GM19395 (cell line): ENCODE measurements at regions not wholly inside any gene's neighbourhood (a gene's known extent, or its start where the extent isn't known, plus 50 kb on each side); places are given as distances from the start of the nearest gene placed in this dataset.
A peak's percentile ranks its signal among the peaks of the same experiment; 100 is the strongest.
"Not testable (repeated sequence)": the region's sequence is repeated elsewhere in the genome, so short reads cannot be mapped to it uniquely, and the experiment has no call there.

Experiments
- ATAC-seq: cut with Tn5 transposase; IDR thresholded peaks from one replicate; pipeline ENCODE4 v1.9.1; 2021; ENCODE audit warnings: mild to moderate bottlenecking, moderate library complexity; ENCODE audit not compliant: unreplicated experiment

GRCh38 chr7:66413379-66414114, 208.4 kb downstream of the TPST1 start:
- peak; percentile 75 for ATAC-seq

GRCh38 chr7:66415659-66416265, 210.6 kb downstream of the TPST1 start:
- no peak for ATAC-seq

- ATAC-seq: no peak
Measured at GRCh38 chr7:66418537-66418936, 210.1 kb upstream of the KCTD7 start.

- ATAC-seq: no peak
Measured at GRCh38 chr7:66419210-66419609, 209.5 kb upstream of the KCTD7 start.

GRCh38 chr7:66421830-66422475, 206.7 kb upstream of the KCTD7 start:
- no peak for ATAC-seq

GRCh38 chr7:66423729-66424128, 205.0 kb upstream of the KCTD7 start:
- ATAC-seq: no peak

- ATAC-seq: no peak
Measured at GRCh38 chr7:66426332-66426731, 202.3 kb upstream of the KCTD7 start.

GRCh38 chr7:66426996-66427395, 201.7 kb upstream of the KCTD7 start:
- ATAC-seq: no peak

GRCh38 chr7:66427956-66428355, 200.7 kb upstream of the KCTD7 start:
- no peak for ATAC-seq

GRCh38 chr7:66429498-66430163, 199.1 kb upstream of the KCTD7 start:
- no peak for ATAC-seq

- ATAC-seq: no peak
Measured at GRCh38 chr7:66430164-66430545, 198.5 kb upstream of the KCTD7 start.

- not testable (repeated sequence) for ATAC-seq
Measured at GRCh38 chr7:66438703-66439405, 189.8 kb upstream of the KCTD7 start.

- ATAC-seq: no peak
Measured at GRCh38 chr7:66442385-66442784, 186.3 kb upstream of the KCTD7 start.

GRCh38 chr7:66443946-66444345, 184.7 kb upstream of the KCTD7 start:
- ATAC-seq: no peak

- ATAC-seq: not testable (repeated sequence)
Measured at GRCh38 chr7:66447007-66447406, 181.7 kb upstream of the KCTD7 start.

- ATAC-seq: not testable (repeated sequence)
Measured at GRCh38 chr7:66450814-66451213, 177.9 kb upstream of the KCTD7 start.

- ATAC-seq: not testable (repeated sequence)
Measured at GRCh38 chr7:66451713-66452112, 177.0 kb upstream of the KCTD7 start.

GRCh38 chr7:66452165-66452564, 176.5 kb upstream of the KCTD7 start:
- ATAC-seq: no peak

GRCh38 chr7:66453340-66453739, 175.3 kb upstream of the KCTD7 start:
- ATAC-seq: no peak

GRCh38 chr7:66454600-66455225, 174.0 kb upstream of the KCTD7 start:
- ATAC-seq: no peak

- not testable (repeated sequence) for ATAC-seq
Measured at GRCh38 chr7:66455432-66455831, 173.2 kb upstream of the KCTD7 start.
